ENCODE measurements at regions not wholly inside any gene's neighbourhood (a gene's known extent, or its start where the extent isn't known, plus 50 kb on each side); places are given as distances from the start of the nearest gene placed in this dataset.

DNA sequence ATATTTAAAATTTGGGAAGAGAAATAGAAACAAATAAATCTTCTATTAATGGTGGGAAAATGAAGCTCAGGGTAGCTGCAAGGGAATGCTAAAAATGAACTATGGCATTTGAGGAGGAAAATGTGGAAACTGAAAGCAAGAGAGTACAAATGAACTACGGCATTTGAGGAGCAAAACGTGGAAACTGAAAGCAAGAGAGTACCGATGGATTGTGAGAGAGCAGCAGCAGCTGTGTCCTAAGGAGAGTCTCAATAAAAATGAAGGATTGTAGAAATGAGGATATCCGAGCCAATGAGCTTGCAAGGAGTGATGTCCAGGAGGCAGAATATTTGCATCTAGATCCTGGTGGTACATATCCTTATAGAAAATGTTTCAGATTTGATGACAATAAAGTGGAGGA lies 547.1 kb upstream of the ZNF337 start:
- TF ChIP-seq, protein P1, sequence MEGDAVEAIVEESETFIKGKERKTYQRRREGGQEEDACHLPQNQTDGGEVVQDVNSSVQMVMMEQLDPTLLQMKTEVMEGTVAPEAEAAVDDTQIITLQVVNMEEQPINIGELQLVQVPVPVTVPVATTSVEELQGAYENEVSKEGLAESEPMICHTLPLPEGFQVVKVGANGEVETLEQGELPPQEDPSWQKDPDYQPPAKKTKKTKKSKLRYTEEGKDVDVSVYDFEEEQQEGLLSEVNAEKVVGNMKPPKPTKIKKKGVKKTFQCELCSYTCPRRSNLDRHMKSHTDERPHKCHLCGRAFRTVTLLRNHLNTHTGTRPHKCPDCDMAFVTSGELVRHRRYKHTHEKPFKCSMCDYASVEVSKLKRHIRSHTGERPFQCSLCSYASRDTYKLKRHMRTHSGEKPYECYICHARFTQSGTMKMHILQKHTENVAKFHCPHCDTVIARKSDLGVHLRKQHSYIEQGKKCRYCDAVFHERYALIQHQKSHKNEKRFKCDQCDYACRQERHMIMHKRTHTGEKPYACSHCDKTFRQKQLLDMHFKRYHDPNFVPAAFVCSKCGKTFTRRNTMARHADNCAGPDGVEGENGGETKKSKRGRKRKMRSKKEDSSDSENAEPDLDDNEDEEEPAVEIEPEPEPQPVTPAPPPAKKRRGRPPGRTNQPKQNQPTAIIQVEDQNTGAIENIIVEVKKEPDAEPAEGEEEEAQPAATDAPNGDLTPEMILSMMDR (IDR thresholded peaks at IDR 0.05; ENCODE audit: insufficient read depth, low read depth, low read length) = no peak
- no peak for TF ChIP-seq EZH2 (IDR thresholded peaks at IDR 0.05; ENCODE audit: insufficient read depth, low read length)
